Gastroesophageal sphincter (tissue), 4 donors: ENCODE measurements at regions not wholly inside any gene's neighbourhood (a gene's known extent, or its start where the extent isn't known, plus 50 kb on each side); places are given as distances from the start of the nearest gene placed in this dataset.

Experiments
- ATAC-seq: fragments of 150-250 bp; one replicate; pipeline ENCODE4 v1.9.1; 2016; ENCODE audit warnings: mild to moderate bottlenecking, moderate library complexity
- H3K27ac ChIP-seq, 4 donors: fragments of 200-600 bp; sonication (generic) in 3 of 4; 1 replicate in 3 of 4; 2 replicates in 1 of 4; pipeline ENCODE4 v1.5.1; 2016 to 2019
- H3K27me3 ChIP-seq: fragments of 200-600 bp; sonication (generic); one replicate; pipeline ENCODE4 v1.5.1; 2019
- H3K36me3 ChIP-seq, 2 donors: fragments of 200-600 bp; sonication (generic); one replicate each; pipeline ENCODE4 v1.5.1; 2019; ENCODE audit warnings: control low read depth in 1 of 2
- H3K4me1 ChIP-seq, 3 donors: fragments of 200-600 bp; sonication (generic); 1 replicate in 2 of 3; 2 replicates in 1 of 3; pipeline ENCODE4 v1.5.1; 2016 to 2019; ENCODE audit warnings: control low read depth in 2 of 3
- H3K4me3 ChIP-seq, 2 donors: fragments of 200-600 bp; sonication (generic); one replicate each; pipeline ENCODE4 v1.5.1; 2019; ENCODE audit warnings: mild to moderate bottlenecking in 1 of 2, moderate library complexity in 1 of 2
- H3K9me3 ChIP-seq, 3 donors: fragments of 200-600 bp; sonication (generic); one replicate each; pipeline ENCODE4 v1.5.1; 2017 to 2019; ENCODE audit warnings: control low read depth in 2 of 3
- EP300 ChIP-seq: sonication (generic); formaldehyde crosslinking; IDR thresholded peaks from one replicate; pipeline ENCODE4 v1.6.1; 2017; ENCODE audit warnings: antibody characterized with exemption, mild to moderate bottlenecking
- POLR2A ChIP-seq, 2 donors: fragments of 450-650 bp; IDR thresholded peaks; one replicate each; pipeline ENCODE4 v1.6.1; 2017; ENCODE audit warnings: antibody characterized with exemption in 2 of 2, mild to moderate bottlenecking in 2 of 2, moderate library complexity in 1 of 2
- POLR2AphosphoS5 ChIP-seq: sonication (generic); formaldehyde crosslinking; IDR thresholded peaks from one replicate; pipeline ENCODE4 v1.6.1; 2017; ENCODE audit warnings: antibody characterized with exemption
- WGBS, 2 donors: methylation state at CpG; one replicate each; pipeline ENCODE4 v1.1.5; 2018; ENCODE audit warnings: low coverage in 1 of 2; 5-methylcytosine and 5-hydroxymethylcytosine counted together
- TF ChIP-seq, protein P1 (sequence below), 4 experiments: fragments of 200-600 bp in 2 of 4; fragments of 450-650 bp in 2 of 4; sonication (generic) in 1 of 4; IDR thresholded peaks; one replicate each; pipeline ENCODE4 v1.5.1; 2017 to 2019; ENCODE audit warnings: antibody characterized with exemption in 4 of 4, mild to moderate bottlenecking in 2 of 4, moderate library complexity in 2 of 4

DNA sequence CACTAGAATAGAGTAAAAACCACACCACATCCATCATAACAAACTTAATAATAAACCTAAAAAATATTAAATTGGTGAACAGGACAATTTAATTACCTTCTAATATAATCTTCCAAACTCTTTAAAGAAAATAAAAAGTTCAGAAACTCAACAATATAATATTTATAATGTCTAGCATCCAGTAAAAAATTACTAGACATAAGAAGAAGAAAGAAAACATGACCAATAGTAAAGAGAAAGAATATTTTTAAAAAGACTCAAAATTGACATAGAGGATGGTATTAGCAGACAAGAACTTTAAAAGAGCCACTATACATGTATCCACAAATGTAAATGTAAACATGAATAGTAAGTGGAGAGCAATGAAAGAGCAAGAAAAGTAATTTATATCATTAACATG lies 388.4 kb downstream of the TFEC start:
- H3K36me3 ChIP-seq: no peaks in the 10 kb centered on the region
- TF ChIP-seq POLR2AphosphoS5: no peak
- TF ChIP-seq EP300: no peak
- TF ChIP-seq, protein P1, sequence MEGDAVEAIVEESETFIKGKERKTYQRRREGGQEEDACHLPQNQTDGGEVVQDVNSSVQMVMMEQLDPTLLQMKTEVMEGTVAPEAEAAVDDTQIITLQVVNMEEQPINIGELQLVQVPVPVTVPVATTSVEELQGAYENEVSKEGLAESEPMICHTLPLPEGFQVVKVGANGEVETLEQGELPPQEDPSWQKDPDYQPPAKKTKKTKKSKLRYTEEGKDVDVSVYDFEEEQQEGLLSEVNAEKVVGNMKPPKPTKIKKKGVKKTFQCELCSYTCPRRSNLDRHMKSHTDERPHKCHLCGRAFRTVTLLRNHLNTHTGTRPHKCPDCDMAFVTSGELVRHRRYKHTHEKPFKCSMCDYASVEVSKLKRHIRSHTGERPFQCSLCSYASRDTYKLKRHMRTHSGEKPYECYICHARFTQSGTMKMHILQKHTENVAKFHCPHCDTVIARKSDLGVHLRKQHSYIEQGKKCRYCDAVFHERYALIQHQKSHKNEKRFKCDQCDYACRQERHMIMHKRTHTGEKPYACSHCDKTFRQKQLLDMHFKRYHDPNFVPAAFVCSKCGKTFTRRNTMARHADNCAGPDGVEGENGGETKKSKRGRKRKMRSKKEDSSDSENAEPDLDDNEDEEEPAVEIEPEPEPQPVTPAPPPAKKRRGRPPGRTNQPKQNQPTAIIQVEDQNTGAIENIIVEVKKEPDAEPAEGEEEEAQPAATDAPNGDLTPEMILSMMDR (IDR thresholded peaks at IDR 0.05): no peak
- TF ChIP-seq POLR2A (IDR thresholded peaks at IDR 0.05): no peak
- no peaks in the 10 kb centered on the region for H3K27me3 ChIP-seq
- no peak overlapping the region for H3K27ac ChIP-seq
- H3K9me3 ChIP-seq: peaks cover 0 to 13% (median 0%) of the 10 kb centered on the region in 3 donors
- no peak overlapping the region for H3K4me3 ChIP-seq
- no peak for ATAC-seq
- no peaks in the 10 kb centered on the region for H3K4me1 ChIP-seq

DNA sequence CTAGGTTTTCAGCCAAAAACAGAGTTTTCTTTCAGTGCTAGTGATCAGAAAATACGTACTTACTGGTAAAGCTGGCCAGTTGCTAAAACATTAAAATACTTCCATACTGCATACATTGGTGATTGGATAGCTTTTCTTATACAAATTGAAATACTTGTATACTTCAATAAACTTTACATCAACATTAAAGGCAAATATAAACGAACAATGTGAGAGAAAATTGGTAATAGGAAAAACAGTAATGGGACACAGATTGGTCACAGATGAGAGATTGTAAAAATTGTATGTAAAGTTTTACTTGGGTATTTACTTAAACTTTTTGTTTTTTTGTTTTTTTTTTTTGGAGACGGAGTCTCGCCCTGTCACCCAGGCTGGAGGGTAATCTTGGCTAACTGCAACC lies 391.7 kb downstream of the TFEC start:
- Histone ChIP-seq H3K27ac (no peak overlapping the region), H3K9me3 (peaks cover 0 to 13% (median 0%) of the 10 kb centered on the region in 3 donors), H3K27me3 (no peaks in the 10 kb centered on the region), H3K36me3 (no peaks in the 10 kb centered on the region), H3K4me3 (no peak overlapping the region), H3K4me1 (no peaks in the 10 kb centered on the region)
- 83 to 94% methylated on average over 2 to 4 of the region's 4 CpGs for WGBS, 2 donors
- TF ChIP-seq EP300: no peak
- ATAC-seq: no peak

DNA sequence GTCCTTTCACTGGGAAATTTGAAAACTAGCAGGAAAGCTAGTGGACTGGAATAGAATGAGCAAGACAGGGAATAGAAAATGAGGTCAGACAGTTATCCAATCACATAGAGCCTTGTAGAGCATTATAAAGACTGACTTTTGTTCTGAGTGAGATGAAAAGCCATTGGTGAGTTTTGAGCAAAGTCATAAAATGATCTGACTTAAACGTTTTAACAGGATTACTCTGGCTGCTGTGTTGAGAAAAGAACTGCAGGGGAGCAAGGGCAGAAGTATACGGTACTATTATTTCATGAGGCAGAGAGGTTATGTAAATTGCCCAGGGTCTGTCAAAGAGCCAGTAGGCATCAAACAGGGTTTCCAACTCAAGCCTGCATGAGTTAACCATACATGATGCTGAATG lies 393.4 kb downstream of the TFEC start:
- Histone ChIP-seq H3K9me3 (peaks cover 0 to 9% (median 0%) of the 10 kb centered on the region in 3 donors), H3K27me3 (no peaks in the 10 kb centered on the region), H3K4me3 (no peak overlapping the region), H3K36me3 (no peaks in the 10 kb centered on the region), H3K27ac (no peak overlapping the region), H3K4me1 (no peaks in the 10 kb centered on the region)
- no peak for TF ChIP-seq POLR2AphosphoS5
- 51 to 79% methylated on average over 2 of the region's 2 CpGs for WGBS, 2 donors
- ATAC-seq: no peak

DNA sequence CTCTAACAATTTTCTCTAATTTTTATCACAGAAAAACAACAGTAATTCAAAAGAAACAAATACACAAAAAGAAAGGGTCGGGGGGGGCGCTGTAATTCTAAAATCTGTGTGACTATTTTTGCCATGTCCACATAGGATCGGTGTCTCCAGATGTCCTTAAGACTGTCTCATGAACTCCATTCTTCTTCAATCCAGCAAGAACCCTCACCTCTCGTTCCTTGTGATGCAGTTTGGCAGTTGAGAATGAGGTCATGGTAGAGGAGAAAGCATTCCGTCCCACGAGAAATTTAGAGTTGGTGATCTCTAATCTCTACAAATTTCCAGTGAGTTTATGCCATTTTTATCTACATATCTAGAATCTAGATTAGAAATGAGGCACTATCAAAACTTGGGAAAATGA lies 394.7 kb downstream of the TFEC start:
- Histone ChIP-seq H3K4me3 (no peak overlapping the region), H3K27ac (no peak overlapping the region), H3K27me3 (no peaks in the 10 kb centered on the region), H3K36me3 (no peaks in the 10 kb centered on the region), H3K4me1 (no peaks in the 10 kb centered on the region), H3K9me3 (no peaks in the 10 kb centered on the region)
- no peak for ATAC-seq
- 65 to 75% methylated on average over 6 of the region's 6 CpGs for WGBS, 2 donors
- TF ChIP-seq POLR2A (IDR thresholded peaks at IDR 0.05): no peak
- TF ChIP-seq, protein P1 (IDR thresholded peaks at IDR 0.05): no peak
- no peak for TF ChIP-seq POLR2AphosphoS5
- no peak for TF ChIP-seq EP300

DNA sequence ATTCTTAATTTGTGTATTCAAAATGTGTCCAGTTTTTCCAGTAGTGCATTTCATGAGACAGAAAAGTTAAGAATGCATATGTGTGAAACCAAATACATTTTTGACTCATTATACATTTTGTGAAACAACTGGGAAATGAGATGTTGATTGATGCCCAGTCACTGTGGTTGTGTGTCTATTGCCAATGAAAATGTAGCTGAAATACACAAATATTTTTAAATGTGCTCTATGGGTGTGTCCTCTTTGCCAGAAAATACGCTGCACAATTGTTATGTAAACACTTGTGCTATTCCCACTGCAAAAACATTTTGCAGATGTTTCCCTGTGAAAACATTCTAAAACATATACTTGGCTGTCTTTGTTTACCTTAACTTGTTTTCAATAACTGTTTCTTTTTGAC lies 395.2 kb downstream of the TFEC start:
- H3K4me3 ChIP-seq: no peak overlapping the region
- no peaks in the 10 kb centered on the region for H3K27me3 ChIP-seq
- no peak overlapping the region for H3K27ac ChIP-seq
- no peaks in the 10 kb centered on the region for H3K36me3 ChIP-seq
- no peaks in the 10 kb centered on the region for H3K4me1 ChIP-seq
- WGBS, 2 donors: 35 to 60% methylated on average over 1 of the region's 1 CpG
- no peak for ATAC-seq
- no peak for TF ChIP-seq EP300
- TF ChIP-seq, protein P1 (IDR thresholded peaks at IDR 0.05): no peak
- H3K9me3 ChIP-seq: no peaks in the 10 kb centered on the region

DNA sequence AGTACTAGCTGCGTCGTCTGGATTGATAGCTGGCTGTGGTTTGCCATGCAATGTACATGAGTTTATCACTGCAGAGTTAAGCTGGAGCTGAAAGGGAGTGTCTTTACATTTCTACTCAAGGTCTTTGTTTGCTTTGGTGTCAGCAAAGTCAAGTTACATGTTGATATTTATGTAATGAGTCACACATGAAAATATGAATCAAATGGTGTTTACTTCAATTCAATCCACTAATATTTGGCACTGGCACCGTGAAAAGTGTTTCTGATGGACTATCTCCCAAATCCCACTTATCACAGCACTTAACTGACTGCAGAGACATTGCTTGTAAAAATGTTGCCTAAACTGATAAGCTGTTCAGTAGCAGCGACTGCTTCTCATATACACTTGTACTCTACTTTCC lies 395.9 kb downstream of the TFEC start:
- H3K4me3 ChIP-seq: no peak overlapping the region

More for the DNA sequence above, 395.9 kb downstream of the TFEC start:
- no peaks in the 10 kb centered on the region for H3K4me1 ChIP-seq
- H3K27me3 ChIP-seq: no peaks in the 10 kb centered on the region
- H3K9me3 ChIP-seq: no peaks in the 10 kb centered on the region
- 40 to 48% methylated on average over 2 to 4 of the region's 4 CpGs for WGBS, 2 donors
- H3K36me3 ChIP-seq: no peaks in the 10 kb centered on the region
- TF ChIP-seq, protein P1 (IDR thresholded peaks at IDR 0.05): no peak
- TF ChIP-seq EP300 (no peak), POLR2A (IDR thresholded peaks at IDR 0.05) (no peak), POLR2AphosphoS5 (no peak)
- ATAC-seq: no peak
- H3K27ac ChIP-seq: no peak overlapping the region
